SK-N-MC (cell line): ENCODE measurements at regions not wholly inside any gene's neighbourhood (a gene's known extent, or its start where the extent isn't known, plus 50 kb on each side); places are given as distances from the start of the nearest gene placed in this dataset.

ENCODE experiments used
- EZH2 ChIP-seq: fragments of 200-600 bp; sonication (generic); IDR thresholded peaks from one replicate; pipeline ENCODE4 v1.6.1; 2017; ENCODE audit warnings: antibody characterized with exemption
- FOXP2 ChIP-seq: optimal IDR thresholded peaks from 2 replicates; pipeline ENCODE3; 2011; ENCODE audit warnings: mild to moderate bottlenecking, moderate library complexity; ENCODE audit not compliant: insufficient read depth; ENCODE audit errors: extremely low read length, control extremely low read depth

GRCh38 chr5:101136454-101136853, 233.4 kb upstream of the ST8SIA4 start:
- TF ChIP-seq EZH2 (no peak), FOXP2 (no peak)
